Liver (tissue), 8 donors: ENCODE measurements at regions not wholly inside any gene's neighbourhood (a gene's known extent, or its start where the extent isn't known, plus 50 kb on each side); places are given as distances from the start of the nearest gene placed in this dataset.

ENCODE experiments used
- DNase-seq: peaks from one replicate; pipeline ENCODE4 v3.0.0-alpha.2; 2017; ENCODE audit warnings: low spot score
- H3K27ac ChIP-seq, 2 donors: one replicate each; pipeline ENCODE4 v1.7.0; 2013; ENCODE audit warnings: inconsistent platforms in 2 of 2, low read length in 2 of 2, control low read depth in 1 of 2, low read depth in 1 of 2, mild to moderate bottlenecking in 1 of 2
- H3K27me3 ChIP-seq, 4 donors: one replicate each; pipeline versions ENCODE4 v1.6.1 to v1.7.0; 2013; ENCODE audit warnings: low read length in 3 of 4, inconsistent platforms in 1 of 4, mild to moderate bottlenecking in 1 of 4, moderate library complexity in 1 of 4; ENCODE audit not compliant: control insufficient read depth in 4 of 4, insufficient read depth in 4 of 4
- H3K36me3 ChIP-seq, 4 donors: one replicate each; pipeline versions ENCODE4 v1.6.1 to v1.7.0; 2013; ENCODE audit warnings: low read length in 3 of 4, mild to moderate bottlenecking in 3 of 4, low read depth in 1 of 4, moderate library complexity in 1 of 4; ENCODE audit not compliant: control insufficient read depth in 4 of 4, insufficient read depth in 3 of 4
- H3K4me1 ChIP-seq, 4 donors: one replicate each; pipeline versions ENCODE4 v1.6.1 to v1.7.0; 2013; ENCODE audit warnings: low read length in 3 of 4, mild to moderate bottlenecking in 3 of 4, moderate library complexity in 1 of 4; ENCODE audit not compliant: control insufficient read depth in 4 of 4, insufficient read depth in 4 of 4
- H3K4me3 ChIP-seq, 3 donors: one replicate each; pipeline versions ENCODE4 v1.6.1 to v1.7.0; 2013; ENCODE audit warnings: low read length in 3 of 3, control low read depth in 1 of 3, low read depth in 1 of 3, mild to moderate bottlenecking in 1 of 3
- H3K9ac ChIP-seq, 2 donors: one replicate each; pipeline ENCODE4 v1.7.0; 2013; ENCODE audit warnings: low read length in 2 of 2, mild to moderate bottlenecking in 2 of 2, moderate library complexity in 2 of 2, control low read depth in 1 of 2, low read depth in 1 of 2
- H3K9me3 ChIP-seq, 4 donors: one replicate each; pipeline versions ENCODE4 v1.6.1 to v1.7.0; 2013; ENCODE audit warnings: low read length in 3 of 4; ENCODE audit not compliant: control insufficient read depth in 4 of 4
- ATF3 ChIP-seq: IDR thresholded peaks from 2 replicates; pipeline ENCODE4 v1.6.1; 2016; ENCODE audit warnings: antibody characterized with exemption
- EGR1 ChIP-seq, 2 donors: IDR thresholded peaks; 2 replicates each; pipeline ENCODE4 v1.6.1; 2016 to 2018; ENCODE audit warnings: antibody characterized with exemption in 2 of 2, low read depth in 2 of 2
- FOXA1 ChIP-seq: IDR thresholded peaks from 2 replicates; pipeline ENCODE4 v1.6.1; 2016; ENCODE audit warnings: antibody characterized with exemption
- FOXA2 ChIP-seq: IDR thresholded peaks from 2 replicates; pipeline ENCODE4 v1.6.1; 2016; ENCODE audit warnings: antibody characterized with exemption
- GABPA ChIP-seq, 2 donors: IDR thresholded peaks in 1 of 2; conservative IDR thresholded peaks in 1 of 2; 2 replicates each; pipeline ENCODE4 v1.6.1; 2016; ENCODE audit warnings: antibody characterized with exemption in 2 of 2, mild to moderate bottlenecking in 1 of 2, moderate library complexity in 1 of 2
- HNF4A ChIP-seq, 2 donors: conservative IDR thresholded peaks; 2 replicates each; pipeline ENCODE4 v1.6.1; 2016; ENCODE audit warnings: antibody characterized with exemption in 2 of 2, mild to moderate bottlenecking in 2 of 2
- HNF4G ChIP-seq: IDR thresholded peaks from 2 replicates; pipeline ENCODE4 v1.6.1; 2016; ENCODE audit warnings: antibody characterized with exemption
- JUND ChIP-seq, 2 donors: IDR thresholded peaks; 2 replicates each; pipeline ENCODE4 v1.6.1; 2016; ENCODE audit warnings: antibody characterized with exemption in 2 of 2
- NR2F2 ChIP-seq: IDR thresholded peaks from 2 replicates; pipeline ENCODE4 v1.6.1; 2016; ENCODE audit warnings: antibody characterized with exemption
- RAD21 ChIP-seq, 2 donors: IDR thresholded peaks; 2 replicates each; pipeline ENCODE4 v1.6.1; 2016; ENCODE audit warnings: antibody characterized with exemption in 2 of 2, mild to moderate bottlenecking in 2 of 2
- REST ChIP-seq: IDR thresholded peaks from 2 replicates; pipeline ENCODE4 v1.6.1; 2016; ENCODE audit warnings: antibody characterized with exemption, mild to moderate bottlenecking
- RXRA ChIP-seq, 2 donors: IDR thresholded peaks; 2 replicates each; pipeline ENCODE4 v1.6.1; 2017 to 2018; ENCODE audit warnings: antibody characterized with exemption in 2 of 2, mild to moderate bottlenecking in 1 of 2
- SP1 ChIP-seq: IDR thresholded peaks from 2 replicates; pipeline ENCODE4 v1.6.1; 2018; ENCODE audit warnings: antibody characterized with exemption, mild to moderate bottlenecking
- TAF1 ChIP-seq: conservative IDR thresholded peaks from 2 replicates; pipeline ENCODE4 v1.6.1; 2016; ENCODE audit warnings: antibody characterized with exemption, mild to moderate bottlenecking
- YY1 ChIP-seq: IDR thresholded peaks from 2 replicates; pipeline ENCODE4 v1.6.1; 2016; ENCODE audit warnings: antibody characterized with exemption, mild to moderate bottlenecking
- WGBS: extraction: QIAGEN DNeasy Blood & Tissue Kit; methylation state at CpG from one replicate; pipeline ENCODE4 v1.1.7; 2013; 5-methylcytosine and 5-hydroxymethylcytosine counted together
- TF ChIP-seq, protein P1 (sequence below): IDR thresholded peaks from 2 replicates; pipeline ENCODE4 v1.6.1; 2016; ENCODE audit warnings: antibody characterized with exemption
- TF ChIP-seq, protein P2 (sequence below): fragments of 150-350 bp; IDR thresholded peaks from 2 replicates; pipeline ENCODE4 v1.5.1; 2017; ENCODE audit warnings: improper control_type of control experiment, low read depth, low read length; ENCODE audit not compliant: missing input control
- donor health status: healthy.
- donor health status: healthy.
- donor health status: healthy.
- donor health status: healthy.
- donor health status: healthy.

DNA sequence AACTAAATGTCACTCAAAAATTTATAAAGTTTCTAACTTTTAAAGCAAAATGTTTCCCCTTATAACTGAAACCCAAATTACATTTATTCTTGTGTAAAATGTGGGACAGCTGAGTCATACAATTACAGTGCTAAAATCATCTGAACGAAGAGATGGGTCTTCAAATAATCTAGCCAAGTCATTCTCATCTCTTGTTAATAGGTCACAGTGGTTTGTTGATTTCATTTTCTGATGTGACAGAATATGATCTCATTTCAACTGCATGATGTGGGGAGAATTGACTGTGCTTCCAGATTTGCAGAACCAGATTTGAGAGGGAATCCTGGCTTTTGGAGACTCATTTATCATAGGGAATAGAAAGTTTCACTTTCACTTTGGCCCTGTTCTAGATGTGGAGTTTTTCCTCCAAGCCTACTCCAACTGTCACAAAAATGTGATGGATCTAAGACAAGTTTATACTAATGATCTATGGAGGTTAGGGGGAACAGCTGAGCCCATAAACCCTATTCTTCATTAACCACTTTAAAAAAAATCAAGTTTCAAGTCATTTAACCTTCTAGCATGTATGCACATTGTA, 685.0 kb downstream of the PDCD6IP start:
- Histone ChIP-seq H3K36me3 (no peaks in the 10 kb centered on the region), H3K27ac (no peak overlapping the region), H3K4me1 (peaks cover 0 to 3% (median under 1%) of the 10 kb centered on the region in 4 donors), H3K9ac (no peak overlapping the region), H3K27me3 (no peaks in the 10 kb centered on the region), H3K9me3 (no peaks in the 10 kb centered on the region), H3K4me3 (no peak overlapping the region)
- WGBS, result 74% methylated on average over 1 of the region's 1 CpG
- no peak for TF ChIP-seq EGR1 (IDR thresholded peaks at IDR 0.05; ENCODE audit: low read depth in 2 of 2)
- TF ChIP-seq TAF1, result no peak
- TF ChIP-seq, protein P1, sequence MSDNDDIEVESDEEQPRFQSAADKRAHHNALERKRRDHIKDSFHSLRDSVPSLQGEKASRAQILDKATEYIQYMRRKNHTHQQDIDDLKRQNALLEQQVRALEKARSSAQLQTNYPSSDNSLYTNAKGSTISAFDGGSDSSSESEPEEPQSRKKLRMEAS, result no peak
- no peak for TF ChIP-seq JUND (IDR thresholded peaks at IDR 0.05)
- no peak for TF ChIP-seq YY1
- TF ChIP-seq HNF4A (conservative IDR thresholded peaks at IDR 0.05), result no peak
- TF ChIP-seq RAD21 (IDR thresholded peaks at IDR 0.05), result no peak
- TF ChIP-seq, protein P2, sequence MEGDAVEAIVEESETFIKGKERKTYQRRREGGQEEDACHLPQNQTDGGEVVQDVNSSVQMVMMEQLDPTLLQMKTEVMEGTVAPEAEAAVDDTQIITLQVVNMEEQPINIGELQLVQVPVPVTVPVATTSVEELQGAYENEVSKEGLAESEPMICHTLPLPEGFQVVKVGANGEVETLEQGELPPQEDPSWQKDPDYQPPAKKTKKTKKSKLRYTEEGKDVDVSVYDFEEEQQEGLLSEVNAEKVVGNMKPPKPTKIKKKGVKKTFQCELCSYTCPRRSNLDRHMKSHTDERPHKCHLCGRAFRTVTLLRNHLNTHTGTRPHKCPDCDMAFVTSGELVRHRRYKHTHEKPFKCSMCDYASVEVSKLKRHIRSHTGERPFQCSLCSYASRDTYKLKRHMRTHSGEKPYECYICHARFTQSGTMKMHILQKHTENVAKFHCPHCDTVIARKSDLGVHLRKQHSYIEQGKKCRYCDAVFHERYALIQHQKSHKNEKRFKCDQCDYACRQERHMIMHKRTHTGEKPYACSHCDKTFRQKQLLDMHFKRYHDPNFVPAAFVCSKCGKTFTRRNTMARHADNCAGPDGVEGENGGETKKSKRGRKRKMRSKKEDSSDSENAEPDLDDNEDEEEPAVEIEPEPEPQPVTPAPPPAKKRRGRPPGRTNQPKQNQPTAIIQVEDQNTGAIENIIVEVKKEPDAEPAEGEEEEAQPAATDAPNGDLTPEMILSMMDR, result no peak
- no peak for TF ChIP-seq REST
- no peak for TF ChIP-seq HNF4G
- no peak for TF ChIP-seq ATF3
- no peak for TF ChIP-seq FOXA2
- TF ChIP-seq FOXA1, result no peak
- no peak for DNase-seq

GRCh38 chr3:34504366-34504765, 705.9 kb downstream of the PDCD6IP start:
- Histone ChIP-seq H3K9ac (no peak overlapping the region), H3K9me3 (no peaks in the 10 kb centered on the region), H3K27ac (no peak overlapping the region), H3K27me3 (no peaks in the 10 kb centered on the region), H3K36me3 (no peaks in the 10 kb centered on the region), H3K4me3 (no peak overlapping the region), H3K4me1 (no peaks in the 10 kb centered on the region)
- no peak for DNase-seq
- WGBS, result 79% methylated on average over 4 of the region's 4 CpGs
- TF ChIP-seq HNF4G (no peak), GABPA (IDR thresholded peaks at IDR 0.05 in 1 of 2, conservative IDR thresholded peaks at IDR 0.05 in 1 of 2) (no peak), HNF4A (conservative IDR thresholded peaks at IDR 0.05) (no peak), NR2F2 (no peak), RXRA (IDR thresholded peaks at IDR 0.05) (no peak), YY1 (no peak), SP1 (no peak), ATF3 (no peak), TAF1 (no peak), REST (no peak)
